HepG2 (cell line): ENCODE measurements at regions not wholly inside any gene's neighbourhood (a gene's known extent, or its start where the extent isn't known, plus 50 kb on each side); places are given as distances from the start of the nearest gene placed in this dataset.

Experiments
- ARHGAP35 ChIP-seq: sonication (generic); formaldehyde crosslinking; IDR thresholded peaks from 2 replicates; pipeline ENCODE4 v1.9.0; 2022; ENCODE audit warnings: mild to moderate bottlenecking, inconsistent platforms, moderate library complexity, missing genetic modification reagents, borderline replicate concordance
- BRF2 ChIP-seq: sonication (generic); formaldehyde crosslinking; IDR thresholded peaks from 2 replicates; pipeline ENCODE4 v1.8.1; 2022; ENCODE audit warnings: mild to moderate bottlenecking, missing genetic modification reagents
- CBX2 ChIP-seq, 2 experiments: fragments of 200-600 bp in 1 of 2; sonication (generic); formaldehyde crosslinking in 1 of 2; IDR thresholded peaks; 2 replicates each; pipeline versions ENCODE4 v1.7.0 to v1.8.1; 2018 to 2022; ENCODE audit warnings: low read depth in 2 of 2, low read length in 1 of 2, mild to moderate bottlenecking in 1 of 2, missing genetic modification reagents in 1 of 2
- EED ChIP-seq: sonication (generic); formaldehyde crosslinking; IDR thresholded peaks from 2 replicates; pipeline ENCODE4 v1.5.0; 2020; ENCODE audit warnings: mild to moderate bottlenecking, missing genetic modification reagents
- FOXA3 ChIP-seq: IDR thresholded peaks from 2 replicates; pipeline ENCODE4 v1.6.1; 2016; ENCODE audit warnings: missing genetic modification reagents, missing compliant biosample characterization
- HES4 ChIP-seq: sonication (generic); formaldehyde crosslinking; IDR thresholded peaks from 2 replicates; pipeline ENCODE4 v1.9.0; 2021; ENCODE audit warnings: mild to moderate bottlenecking, missing genetic modification reagents, borderline replicate concordance
- IRF1 ChIP-seq: sonication (generic); formaldehyde crosslinking; IDR thresholded peaks from 2 replicates; pipeline ENCODE4 v1.4.0; 2020; ENCODE audit warnings: low read depth, mild to moderate bottlenecking, missing genetic modification reagents
- ISL2 ChIP-seq: sonication (generic); formaldehyde crosslinking; IDR thresholded peaks from 2 replicates; pipeline ENCODE4 v1.5.0; 2020; ENCODE audit warnings: missing genetic modification reagents
- JUN ChIP-seq: sonication (generic); formaldehyde crosslinking; IDR thresholded peaks from 2 replicates; pipeline ENCODE4 v1.4.0; 2020; ENCODE audit warnings: mild to moderate bottlenecking, missing genetic modification reagents
- KDM2A ChIP-seq: sonication (generic); formaldehyde crosslinking; IDR thresholded peaks from 2 replicates; pipeline ENCODE4 v1.4.0; 2020; ENCODE audit warnings: low read depth, missing genetic modification reagents, borderline replicate concordance
- MAX ChIP-seq: IDR thresholded peaks from 2 replicates; pipeline ENCODE4 v1.6.1; 2012; ENCODE audit warnings: inconsistent platforms
- MTF2 ChIP-seq: sonication (generic); formaldehyde crosslinking; IDR thresholded peaks from 2 replicates; pipeline ENCODE4 v1.5.0; 2020; ENCODE audit warnings: missing genetic modification reagents, borderline replicate concordance
- RNF2 ChIP-seq: fragments of 450-650 bp; conservative IDR thresholded peaks from 2 replicates; pipeline ENCODE4 v1.6.1; 2016; ENCODE audit warnings: low read depth
- SALL1 ChIP-seq: sonication (generic); formaldehyde crosslinking; IDR thresholded peaks from 2 replicates; pipeline ENCODE4 v1.8.0; 2022; ENCODE audit warnings: mild to moderate bottlenecking, missing genetic modification reagents
- SMC3 ChIP-seq: IDR thresholded peaks from 2 replicates; pipeline ENCODE4 v1.6.1; 2011; ENCODE audit warnings: low read length, improper control_type of control experiment
- SP2 ChIP-seq: sonication (generic); formaldehyde crosslinking; IDR thresholded peaks from 2 replicates; pipeline ENCODE4 v1.5.1; 2020; ENCODE audit warnings: mild to moderate bottlenecking, missing genetic modification reagents
- SRSF4 ChIP-seq: fragments of 200-400 bp; formaldehyde crosslinking; IDR thresholded peaks from one replicate; pipeline ENCODE4 v1.6.1; 2018; ENCODE audit warnings: mild to moderate bottlenecking, low read depth, low read length, moderate library complexity; ENCODE audit not compliant: poor library complexity, severe bottlenecking
- SRSF9 ChIP-seq: fragments of 200-400 bp; formaldehyde crosslinking; IDR thresholded peaks from 2 replicates; pipeline ENCODE4 v1.6.1; 2018; ENCODE audit warnings: borderline replicate concordance, mild to moderate bottlenecking, low read depth, low read length; ENCODE audit not compliant: insufficient read depth, poor library complexity, severe bottlenecking
- TRAFD1 ChIP-seq: sonication (generic); formaldehyde crosslinking; IDR thresholded peaks from 2 replicates; pipeline ENCODE4 v1.5.1; 2020; ENCODE audit warnings: missing genetic modification reagents, mild to moderate bottlenecking, borderline replicate concordance
- ZBTB38 ChIP-seq: sonication (generic); formaldehyde crosslinking; IDR thresholded peaks from 2 replicates; pipeline ENCODE4 v1.5.1; 2020; ENCODE audit warnings: mild to moderate bottlenecking, missing genetic modification reagents
- ZFP1 ChIP-seq: IDR thresholded peaks from 2 replicates; pipeline ENCODE4 v1.6.1; 2016
- ZKSCAN5 ChIP-seq: sonication (generic); formaldehyde crosslinking; IDR thresholded peaks from 2 replicates; pipeline ENCODE4 v1.5.1; 2020; ENCODE audit warnings: mild to moderate bottlenecking, missing genetic modification reagents
- ZNF124 ChIP-seq: sonication (generic); formaldehyde crosslinking; IDR thresholded peaks from 2 replicates; pipeline ENCODE4 v1.4.0; 2020; ENCODE audit warnings: missing genetic modification reagents
- ZNF414 ChIP-seq: sonication (generic); formaldehyde crosslinking; IDR thresholded peaks from 2 replicates; pipeline ENCODE4 v1.5.0; 2020; ENCODE audit warnings: missing genetic modification reagents
- ZNF607 ChIP-seq: sonication (generic); formaldehyde crosslinking; IDR thresholded peaks from 2 replicates; pipeline ENCODE4 v1.5.1; 2020; ENCODE audit warnings: missing genetic modification reagents, mild to moderate bottlenecking, borderline replicate concordance
- ZNF709 ChIP-seq: sonication (generic); formaldehyde crosslinking; IDR thresholded peaks from 2 replicates; pipeline ENCODE4 v1.5.0; 2020; ENCODE audit warnings: mild to moderate bottlenecking, missing genetic modification reagents
- ZNF713 ChIP-seq: sonication (generic); formaldehyde crosslinking; IDR thresholded peaks from 2 replicates; pipeline ENCODE4 v1.4.0; 2020; ENCODE audit warnings: mild to moderate bottlenecking, missing genetic modification reagents

- TF ChIP-seq ZKSCAN5 (CRISPR knock-in tag) (no peak), MTF2 (CRISPR knock-in tag) (peak; percentile 94), ZNF713 (CRISPR knock-in tag) (no peak), SMC3 (peak; percentile 57; the same call in 1 of the 2 replicates), IRF1 (CRISPR knock-in tag) (no peak), HES4 (CRISPR knock-in tag) (0 out of 2 replicates have a peak, but pooled peaks have one; percentile 34), EED (CRISPR knock-in tag) (no peak), ZBTB38 (CRISPR knock-in tag) (peak; percentile 38; the same call in 1 of the 2 replicates), ZNF607 (peak; percentile 54; the same call in 1 of the 2 replicates), JUN (CRISPR knock-in tag) (no peak), ZFP1 (no peak), BRF2 (CRISPR knock-in tag) (0 out of 2 replicates have a peak, but pooled peaks have one; percentile 60), KDM2A (CRISPR knock-in tag) (peak; percentile 81), ARHGAP35 (CRISPR knock-in tag) (peak; percentile 67; the same call in 1 of the 2 replicates), ISL2 (CRISPR knock-in tag) (0 out of 2 replicates have a peak, but pooled peaks have one; percentile 38), FOXA3 (CRISPR knock-in tag) (0 out of 2 replicates have a peak, but pooled peaks have one; percentile 5), SRSF4 (no peak), MAX (peak; percentile 89), TRAFD1 (CRISPR knock-in tag) (no peak), RNF2 (peak; percentile 69; the same call in 1 of the 2 replicates), CBX2 (IDR thresholded peaks at IDR 0.05; ENCODE audit: low read depth, low read length) (no peak), CBX2 (CRISPR knock-in tag; IDR thresholded peaks at IDR 0.05; ENCODE audit: low read depth) (peak; percentile 92), ZNF124 (CRISPR knock-in tag) (peak; percentile 67; the same call in 1 of the 2 replicates), ZNF414 (CRISPR knock-in tag) (0 out of 2 replicates have a peak, but pooled peaks have one; percentile 40), ZNF709 (CRISPR knock-in tag) (peak; percentile 44; the same call in 1 of the 2 replicates), SALL1 (CRISPR knock-in tag) (peak; percentile 55), SP2 (CRISPR knock-in tag) (peak; percentile 42; the same call in 1 of the 2 replicates), SRSF9 (no peak)
These were observed 369.0 kb downstream of the THBS2 start (continued) for GRCh38 chr6:168884646-168885086.
